HepG2 (cell line): ENCODE measurements at regions not wholly inside any gene's neighbourhood (a gene's known extent, or its start where the extent isn't known, plus 50 kb on each side); places are given as distances from the start of the nearest gene placed in this dataset.

Source experiments
- ATAC-seq: fragments of 200-7000 bp; cut with Tn5 transposase; 3 replicates; pipeline ENCODE4 v1.9.1; 2020; ENCODE audit warnings: mild to moderate bottlenecking, moderate library complexity
- BruUV-seq: library from RNA; stranded (reverse); fragments of 400-500 nt; replicated peaks from 2 replicates; lab custom pipeline; 2021; lab: Mats Ljungman, UMichigan
- CTCF ChIA-PET: fragments of 300-600 bp; formaldehyde crosslinking; extraction: SDS; loops from one replicate; lab custom pipeline; 2021; ENCODE audit warnings: low total read pairs, inconsistent platforms, low intra/inter-chr PET ratio; lab: Yijun Ruan, JAX
- POLR2A ChIA-PET: fragments of 350-600 bp; sonication (Branson Sonifier 250); formaldehyde crosslinking; loops from one replicate; lab custom pipeline; 2020; ENCODE audit warnings: antibody characterized with exemption, inconsistent platforms; lab: Yijun Ruan, JAX
- DNase-seq: peaks from one replicate; pipeline ENCODE4 v3.0.0-alpha.2; 2015; ENCODE audit warnings: low spot score
- FAIRE-seq: peaks from 3 replicates; lab custom pipeline; 2011; peaks lifted over from hg19 to GRCh38; lab: Jason Lieb, UNC
- H2AFZ ChIP-seq: one replicate; pipeline ENCODE4 v1.6.1; 2011; ENCODE audit warnings: low read length, inconsistent platforms
- H3K27ac ChIP-seq: fragments of 300-600 bp; 3 replicates; pipeline ENCODE4 v1.8.0; 2011; ENCODE audit warnings: mixed run types, mild to moderate bottlenecking, mixed read lengths, low read length, inconsistent platforms; ENCODE audit not compliant: insufficient read depth; ENCODE audit errors: extremely low read length
- H3K27me3 ChIP-seq, 2 experiments: fragments of 200-600 bp in 1 of 2; 2 replicates in 1 of 2; 3 replicates in 1 of 2; pipeline versions ENCODE4 v1.6.0 to v1.8.0; 2011; ENCODE audit warnings: low read length in 2 of 2, mild to moderate bottlenecking in 2 of 2, moderate library complexity in 2 of 2, inconsistent platforms in 1 of 2; ENCODE audit not compliant: insufficient read depth in 2 of 2, control insufficient read depth in 1 of 2
- H3K36me3 ChIP-seq, 2 experiments: fragments of 200-600 bp in 1 of 2; replicated peaks in 1 of 2; 2 replicates in 1 of 2; 3 replicates in 1 of 2; pipeline versions ENCODE4 v1.5.1 to v1.8.0; 2011; ENCODE audit warnings: low read length in 2 of 2, inconsistent platforms in 1 of 2; ENCODE audit not compliant: insufficient read depth in 2 of 2, control insufficient read depth in 1 of 2
- H3K4me1 ChIP-seq: 2 replicates; pipeline ENCODE4 v1.5.1; 2012; ENCODE audit warnings: low read length, inconsistent platforms; ENCODE audit not compliant: insufficient read depth
- H3K4me2 ChIP-seq: 2 replicates; pipeline ENCODE4 v1.6.0; 2011; ENCODE audit warnings: low read depth, low read length, inconsistent platforms
- H3K4me3 ChIP-seq, 3 experiments: fragments of 200-600 bp in 1 of 3; sonication (generic), shearing (Covaris generic) in 1 of 3; replicated peaks in 1 of 3; 2 replicates each; pipeline ENCODE4 v1.5.1; 2011 to 2016; ENCODE audit warnings: low read length in 3 of 3, inconsistent platforms in 2 of 3, low read depth in 2 of 3, mild to moderate bottlenecking in 2 of 3, control low read depth in 1 of 3, mixed read lengths in 1 of 3; ENCODE audit not compliant: insufficient read depth in 1 of 3
- H3K79me2 ChIP-seq: one replicate; pipeline ENCODE4 v1.6.1; 2011; ENCODE audit warnings: low read length, inconsistent platforms; ENCODE audit not compliant: insufficient read depth
- H3K9ac ChIP-seq: 2 replicates; pipeline ENCODE4 v1.6.0; 2011; ENCODE audit warnings: mild to moderate bottlenecking, low read depth, low read length, inconsistent platforms; ENCODE audit not compliant: insufficient read depth
- H3K9me3 ChIP-seq: 2 replicates; pipeline ENCODE4 v1.5.1; 2012; ENCODE audit warnings: mild to moderate bottlenecking, low read length
- H4K20me1 ChIP-seq: 2 replicates; pipeline ENCODE4 v1.6.0; 2011; ENCODE audit warnings: inconsistent platforms, mild to moderate bottlenecking, low read length, moderate library complexity; ENCODE audit not compliant: insufficient read depth
- AHDC1 ChIP-seq: sonication (generic); formaldehyde crosslinking; IDR thresholded peaks from 2 replicates; pipeline ENCODE4 v1.5.1; 2020; ENCODE audit warnings: mild to moderate bottlenecking, missing genetic modification reagents, borderline replicate concordance
- EED ChIP-seq: sonication (generic); formaldehyde crosslinking; IDR thresholded peaks from 2 replicates; pipeline ENCODE4 v1.5.0; 2020; ENCODE audit warnings: mild to moderate bottlenecking, missing genetic modification reagents
- HCFC1 ChIP-seq: fragments of 150-350 bp; IDR thresholded peaks from 2 replicates; pipeline ENCODE4 v1.6.1; 2014; ENCODE audit warnings: low read depth, low read length
- HOXA3 ChIP-seq: sonication (generic); formaldehyde crosslinking; IDR thresholded peaks from 2 replicates; pipeline ENCODE4 v1.5.0; 2020; ENCODE audit warnings: missing genetic modification reagents
- KDM5B ChIP-seq: sonication (generic); formaldehyde crosslinking; IDR thresholded peaks from 2 replicates; pipeline ENCODE4 v1.4.0; 2020; ENCODE audit warnings: missing genetic modification reagents, mild to moderate bottlenecking, borderline replicate concordance
- NAIF1 ChIP-seq: sonication (generic); formaldehyde crosslinking; IDR thresholded peaks from 2 replicates; pipeline ENCODE4 v1.5.0; 2020; ENCODE audit warnings: mild to moderate bottlenecking, missing genetic modification reagents, borderline replicate concordance
- NRL ChIP-seq: sonication (generic); formaldehyde crosslinking; IDR thresholded peaks from 2 replicates; pipeline ENCODE4 v1.5.0; 2020; ENCODE audit warnings: missing genetic modification reagents, mild to moderate bottlenecking, moderate library complexity, borderline replicate concordance
- PITX1 ChIP-seq: sonication (generic); formaldehyde crosslinking; IDR thresholded peaks from 2 replicates; pipeline ENCODE4 v1.5.1; 2020; ENCODE audit warnings: mild to moderate bottlenecking, missing genetic modification reagents
- RBM39 ChIP-seq: fragments of 200-400 bp; formaldehyde crosslinking; IDR thresholded peaks from one replicate; pipeline ENCODE4 v1.6.1; 2018; ENCODE audit warnings: antibody characterized with exemption, mild to moderate bottlenecking, low read depth, low read length; ENCODE audit not compliant: poor library complexity, severe bottlenecking
- SPEN ChIP-seq: sonication (generic); formaldehyde crosslinking; IDR thresholded peaks from 2 replicates; pipeline ENCODE4 v1.5.1; 2020; ENCODE audit warnings: low read depth, mild to moderate bottlenecking, missing genetic modification reagents
- ZNF180 ChIP-seq: sonication (generic); formaldehyde crosslinking; IDR thresholded peaks from 2 replicates; pipeline ENCODE4 v1.4.0; 2020; ENCODE audit warnings: low read depth, missing genetic modification reagents, borderline replicate concordance
- ZNF484 ChIP-seq: sonication (generic); formaldehyde crosslinking; IDR thresholded peaks from 2 replicates; pipeline ENCODE4 v1.5.1; 2020; ENCODE audit warnings: mild to moderate bottlenecking, low read depth, missing genetic modification reagents, borderline replicate concordance
- ZNF558 ChIP-seq: sonication (generic); formaldehyde crosslinking; IDR thresholded peaks from 2 replicates; pipeline ENCODE4 v1.9.0; 2022; ENCODE audit warnings: mild to moderate bottlenecking, missing genetic modification reagents, borderline replicate concordance
- ZNF749 ChIP-seq: sonication (generic); formaldehyde crosslinking; IDR thresholded peaks from 2 replicates; pipeline ENCODE4 v1.8.0; 2022; ENCODE audit warnings: mild to moderate bottlenecking, missing genetic modification reagents, moderate library complexity, borderline replicate concordance
- ZNF776 ChIP-seq: sonication (generic); formaldehyde crosslinking; IDR thresholded peaks from 2 replicates; pipeline ENCODE4 v1.4.0; 2020; ENCODE audit warnings: mild to moderate bottlenecking, missing genetic modification reagents
- WGBS: methylation state at CpG from one replicate; pipeline ENCODE4 v1.1.6; 2017; ENCODE audit warnings: low lambda C conversion rate; 5-methylcytosine and 5-hydroxymethylcytosine counted together
- in situ Hi-C: cut with HindIII; loops from 2 replicates; pipeline ENCODE4 v1.10.0; 2017; ENCODE audit warnings: low pct_unique_long_range_greater_than_20kb; ENCODE audit not compliant: extremely low pct_ligation_motif_present
- intact Hi-C: fragments of 100-400 bp; cut with micrococcal nuclease; formaldehyde crosslinking; loops from one replicate; pipeline ENCODE4 v1.10.0; 2022; ENCODE audit not compliant: unreplicated experiment
- TF ChIP-seq, protein P1 (sequence below): sonication (generic); formaldehyde crosslinking; IDR thresholded peaks from 2 replicates; pipeline ENCODE4 v1.5.1; 2020; ENCODE audit warnings: mild to moderate bottlenecking, missing genetic modification reagents, borderline replicate concordance
- TF ChIP-seq, protein P2 (sequence below): sonication (generic); formaldehyde crosslinking; IDR thresholded peaks from 2 replicates; pipeline ENCODE4 v1.8.0; 2022; ENCODE audit warnings: mild to moderate bottlenecking, missing genetic modification reagents, moderate library complexity

DNA sequence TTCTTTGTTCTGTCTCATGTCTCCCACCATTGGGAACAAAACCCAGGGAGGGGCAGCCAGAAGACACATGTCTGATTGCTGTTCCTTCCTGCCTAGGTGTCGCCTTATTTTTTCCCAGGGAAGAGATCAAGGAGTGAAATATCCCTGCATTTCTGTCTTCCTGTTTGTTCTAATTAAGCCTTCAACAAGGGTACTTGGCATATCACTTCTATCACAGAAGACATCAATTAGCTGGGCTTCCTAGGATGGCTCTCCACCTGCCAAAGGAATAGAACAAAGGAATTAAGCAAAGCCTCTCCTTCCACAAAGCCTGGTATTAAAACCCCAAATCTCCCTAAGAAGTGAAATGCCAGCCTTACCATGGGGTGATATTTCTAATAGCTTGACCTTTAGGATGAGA is 299.5 kb upstream of the CD180 start (continued):
- TF ChIP-seq, protein P1, sequence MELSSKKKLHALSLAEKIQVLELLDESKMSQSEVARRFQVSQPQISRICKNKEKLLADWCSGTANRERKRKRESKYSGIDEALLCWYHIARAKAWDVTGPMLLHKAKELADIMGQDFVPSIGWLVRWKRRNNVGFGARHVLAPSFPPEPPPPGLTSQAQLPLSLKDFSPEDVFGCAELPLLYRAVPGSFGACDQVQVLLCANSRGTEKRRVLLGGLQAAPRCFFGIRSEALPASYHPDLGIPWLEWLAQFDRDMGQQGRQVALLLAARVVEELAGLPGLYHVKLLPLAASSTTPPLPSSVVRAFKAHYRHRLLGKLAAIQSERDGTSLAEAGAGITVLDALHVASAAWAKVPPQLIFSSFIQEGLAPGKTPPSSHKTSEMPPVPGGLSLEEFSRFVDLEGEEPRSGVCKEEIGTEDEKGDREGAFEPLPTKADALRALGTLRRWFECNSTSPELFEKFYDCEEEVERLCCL: no peak
- TF ChIP-seq NAIF1 (CRISPR knock-in tag) (no peak), RBM39 (no peak), HOXA3 (no peak), ZNF484 (CRISPR knock-in tag) (no peak)

DNA sequence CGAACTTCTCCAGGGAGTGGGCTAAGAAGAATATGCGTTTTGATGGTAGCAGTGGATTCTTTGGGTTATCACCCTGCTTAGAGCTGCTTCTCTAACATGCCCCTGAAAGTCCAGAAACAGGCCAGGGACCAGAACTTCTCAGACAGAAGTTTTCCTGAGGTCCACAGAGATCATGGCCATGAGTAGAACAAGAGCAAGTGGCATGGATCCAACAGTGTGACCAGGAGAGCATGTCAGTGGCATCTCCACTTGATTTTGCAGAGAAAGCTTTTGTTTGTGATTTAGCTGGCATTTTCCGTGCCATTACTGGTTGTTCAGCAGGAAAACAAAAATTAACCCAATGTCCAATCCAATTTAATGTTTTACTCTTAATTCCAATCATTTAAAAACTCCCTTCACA is 298.5 kb upstream of the CD180 start:
- no peaks in the 10 kb centered on the region for H4K20me1 ChIP-seq
- H3K4me2 ChIP-seq: no peak overlapping the region
- CTCF ChIA-PET: no interaction called here
- H3K9me3 ChIP-seq: 0 out of 2 replicates have a peak, but pooled peaks cover 3% of the 10 kb centered on the region
- H3K4me1 ChIP-seq: no peaks in the 10 kb centered on the region
- H3K79me2 ChIP-seq: no peaks in the 10 kb centered on the region
- POLR2A ChIA-PET: no interaction called here
- in situ Hi-C loops: loop anchor here (10.0 kb wide), 1 partner anchor 760 kb away; no protein-coding TSS in a partner anchor
- no peak overlapping the region for H2AFZ ChIP-seq
- no peak for DNase-seq
- intact Hi-C loops: loop anchor here (10.0 kb wide), 1 partner anchor 250 kb away; no protein-coding TSS in a partner anchor
- no peak for ATAC-seq
- no TSS peak for BruUV-seq
- H3K27me3 ChIP-seq: no peaks in the 10 kb centered on the region
- H3K4me3 ChIP-seq: no peak overlapping the region
- no peak for FAIRE-seq
- no peak overlapping the region for H3K9ac ChIP-seq
- 23% methylated on average over 3 of the region's 3 CpGs for WGBS
- no peak overlapping the region for H3K27ac ChIP-seq
- no peaks in the 10 kb centered on the region for H3K36me3 ChIP-seq
- TF ChIP-seq KDM5B (CRISPR knock-in tag) (no peak), ZNF776 (CRISPR knock-in tag) (no peak), SPEN (CRISPR knock-in tag) (no peak), ZNF180 (CRISPR knock-in tag) (no peak), AHDC1 (CRISPR knock-in tag) (no peak), NRL (CRISPR knock-in tag) (no peak), ZNF749 (CRISPR knock-in tag) (no peak), ZNF558 (CRISPR knock-in tag) (no peak), HCFC1 (no peak), EED (CRISPR knock-in tag) (no peak), PITX1 (CRISPR knock-in tag) (no peak)
- TF ChIP-seq, protein P2, sequence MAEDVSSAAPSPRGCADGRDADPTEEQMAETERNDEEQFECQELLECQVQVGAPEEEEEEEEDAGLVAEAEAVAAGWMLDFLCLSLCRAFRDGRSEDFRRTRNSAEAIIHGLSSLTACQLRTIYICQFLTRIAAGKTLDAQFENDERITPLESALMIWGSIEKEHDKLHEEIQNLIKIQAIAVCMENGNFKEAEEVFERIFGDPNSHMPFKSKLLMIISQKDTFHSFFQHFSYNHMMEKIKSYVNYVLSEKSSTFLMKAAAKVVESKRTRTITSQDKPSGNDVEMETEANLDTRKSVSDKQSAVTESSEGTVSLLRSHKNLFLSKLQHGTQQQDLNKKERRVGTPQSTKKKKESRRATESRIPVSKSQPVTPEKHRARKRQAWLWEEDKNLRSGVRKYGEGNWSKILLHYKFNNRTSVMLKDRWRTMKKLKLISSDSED (CRISPR knock-in tag): no peak
